Mesothelial cell of epicardium (in vitro differentiated cells): ENCODE measurements at regions not wholly inside any gene's neighbourhood (a gene's known extent, or its start where the extent isn't known, plus 50 kb on each side); places are given as distances from the start of the nearest gene placed in this dataset.

ENCODE experiments used
- DNase-seq, 2 experiments: peaks; one replicate each; pipeline ENCODE4 v3.0.0; 2021; ENCODE audit warnings: low spot score in 2 of 2; ENCODE audit not compliant: unreplicated experiment in 2 of 2
- H3K27ac Mint-ChIP-seq: 2 replicates; pipeline ENCODE4 v1.8.0; 2021; ENCODE audit warnings: mixed read lengths
- H3K27me3 Mint-ChIP-seq: 2 replicates; pipeline ENCODE4 v1.8.0; 2021; ENCODE audit warnings: low read depth, mixed read lengths
- H3K36me3 Mint-ChIP-seq: 2 replicates; pipeline ENCODE4 v1.8.0; 2021; ENCODE audit warnings: mixed read lengths
- H3K4me1 Mint-ChIP-seq: 2 replicates; pipeline ENCODE4 v1.8.0; 2021; ENCODE audit warnings: mixed read lengths
- H3K4me3 Mint-ChIP-seq: 2 replicates; pipeline ENCODE4 v1.8.0; 2021; ENCODE audit warnings: mild to moderate bottlenecking, moderate library complexity, mixed read lengths
- H3K9me3 Mint-ChIP-seq: 2 replicates; pipeline ENCODE4 v1.8.0; 2021; ENCODE audit warnings: mixed read lengths
- CTCF ChIP-seq: fragments of 200-600 bp; sonication (generic); IDR thresholded peaks from one replicate; pipeline ENCODE4 v1.5.0; 2021; ENCODE audit warnings: antibody characterized with exemption; ENCODE audit not compliant: unreplicated experiment

DNA sequence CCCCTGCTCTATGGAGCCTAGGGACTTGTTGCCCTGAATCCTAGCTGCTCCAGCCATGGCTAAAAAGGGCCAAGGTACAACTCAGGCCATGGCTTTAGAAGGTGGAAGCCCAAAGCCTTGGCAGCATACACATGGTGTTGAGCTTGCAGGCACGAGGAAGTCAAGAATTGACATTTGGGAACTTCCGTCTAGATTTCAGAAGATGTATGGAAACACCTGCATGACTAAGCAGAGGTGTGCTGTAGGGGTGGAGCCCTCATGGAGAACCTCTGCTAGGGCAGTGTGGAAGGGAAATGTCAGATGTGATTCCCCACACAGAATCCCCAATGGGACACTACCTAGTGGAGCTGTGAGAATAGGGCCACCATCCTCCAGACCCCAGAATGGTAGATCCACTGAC lies 95.1 kb upstream of the TMEM170B start:
- H3K9me3 Mint-ChIP-seq, result peaks cover 26% of the 10 kb centered on the region
- H3K4me3 Mint-ChIP-seq, result no peak overlapping the region
- TF ChIP-seq CTCF, result no peak
- DNase-seq, result no peak
- no peaks in the 10 kb centered on the region for H3K27me3 Mint-ChIP-seq
- peaks cover 7% of the 10 kb centered on the region for H3K4me1 Mint-ChIP-seq
- H3K36me3 Mint-ChIP-seq, result peaks cover 2% of the 10 kb centered on the region
- H3K27ac Mint-ChIP-seq, result no peak overlapping the region

DNA sequence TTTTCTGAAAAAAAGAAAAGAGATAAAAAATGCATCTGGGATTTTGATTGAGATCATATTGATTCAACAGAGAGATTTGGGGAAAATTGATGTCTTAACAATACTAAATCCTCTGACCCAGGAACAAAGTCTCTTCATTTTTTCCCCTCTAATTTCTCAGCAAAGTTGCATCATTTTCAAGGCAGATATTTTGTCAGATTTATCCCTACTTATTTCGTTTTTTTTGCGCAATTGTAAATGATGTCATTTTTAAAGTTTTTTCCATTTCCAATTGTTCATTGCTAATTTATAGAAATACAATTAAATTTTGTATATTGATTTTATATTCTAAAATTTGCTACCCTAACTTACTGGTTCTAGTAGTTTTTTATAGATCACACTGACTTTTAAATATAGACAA lies 97.7 kb upstream of the TMEM170B start:
- Mint-ChIP-seq H3K27ac (no peak overlapping the region), H3K4me1 (peaks cover 3% of the 10 kb centered on the region), H3K36me3 (no peaks in the 10 kb centered on the region), H3K4me3 (no peak overlapping the region), H3K9me3 (peaks cover 11% of the 10 kb centered on the region), H3K27me3 (no peaks in the 10 kb centered on the region)
- DNase-seq, result no peak
- TF ChIP-seq CTCF, result no peak

GRCh38 chr6:11439017-11439420 lies 98.5 kb upstream of the TMEM170B start:
- Mint-ChIP-seq H3K27me3 (no peaks in the 10 kb centered on the region), H3K36me3 (no peaks in the 10 kb centered on the region), H3K4me3 (no peak overlapping the region), H3K4me1 (peaks cover 11% of the 10 kb centered on the region), H3K27ac (no peak overlapping the region), H3K9me3 (peaks cover 5% of the 10 kb centered on the region)
- no peak for TF ChIP-seq CTCF
- no peak for DNase-seq

DNA sequence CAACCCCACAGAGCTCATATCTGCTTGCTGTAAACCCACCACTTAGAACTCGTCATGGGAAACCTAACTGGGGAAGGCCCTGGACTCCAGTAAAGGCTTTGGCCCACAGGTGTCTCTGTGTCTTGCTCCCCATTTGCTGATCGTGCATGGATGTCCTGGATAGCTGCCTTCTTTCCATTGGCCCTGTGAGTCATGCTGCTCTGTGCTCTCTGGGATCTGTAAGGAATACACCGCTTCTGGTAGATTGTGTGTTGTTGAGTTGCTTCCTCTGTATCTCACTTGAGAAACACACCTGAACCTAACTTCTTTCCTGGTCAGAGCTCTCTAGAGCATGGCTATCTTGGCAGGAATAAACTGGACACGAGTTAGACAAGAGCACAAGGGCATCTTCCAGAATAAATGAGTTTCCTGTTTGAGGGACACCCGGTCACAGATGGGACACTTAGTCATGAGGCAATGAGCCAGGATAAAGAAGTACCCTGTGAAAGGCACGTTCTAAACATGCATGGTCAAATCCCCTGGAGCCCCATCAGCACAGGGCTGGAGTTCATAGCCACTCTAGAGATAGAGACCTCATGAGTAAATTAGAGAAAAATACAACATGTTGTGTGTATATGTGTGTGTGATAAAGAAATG lies 99.6 kb upstream of the TMEM170B start:
- H3K4me3 Mint-ChIP-seq, result no peak overlapping the region
- peaks cover 17% of the 10 kb centered on the region for H3K4me1 Mint-ChIP-seq
- DNase-seq, result no peak
- no peaks in the 10 kb centered on the region for H3K36me3 Mint-ChIP-seq
- H3K9me3 Mint-ChIP-seq, result peaks cover 1% of the 10 kb centered on the region
- no peaks in the 10 kb centered on the region for H3K27me3 Mint-ChIP-seq
- TF ChIP-seq CTCF, result no peak
- no peak overlapping the region for H3K27ac Mint-ChIP-seq

GRCh38 chr6:11436508-11437096 lies 100.9 kb upstream of the TMEM170B start:
- Mint-ChIP-seq H3K9me3 (no peaks in the 10 kb centered on the region), H3K27me3 (no peaks in the 10 kb centered on the region), H3K4me3 (no peak overlapping the region), H3K4me1 (peaks cover 17% of the 10 kb centered on the region), H3K36me3 (no peaks in the 10 kb centered on the region), H3K27ac (no peak overlapping the region)
- DNase-seq, result no peak
- TF ChIP-seq CTCF, result no peak
